HG03060 (cell line): ENCODE measurements at regions not wholly inside any gene's neighbourhood (a gene's known extent, or its start where the extent isn't known, plus 50 kb on each side); places are given as distances from the start of the nearest gene placed in this dataset.
"Not testable (repeated sequence)": the region's sequence is repeated elsewhere in the genome, so short reads cannot be mapped to it uniquely, and the experiment has no call there.

ENCODE experiments used
- ATAC-seq: cut with Tn5 transposase; IDR thresholded peaks from one replicate; pipeline ENCODE4 v1.9.1; 2021; ENCODE audit warnings: low read depth, moderate number of reproducible peaks; ENCODE audit not compliant: unreplicated experiment

DNA sequence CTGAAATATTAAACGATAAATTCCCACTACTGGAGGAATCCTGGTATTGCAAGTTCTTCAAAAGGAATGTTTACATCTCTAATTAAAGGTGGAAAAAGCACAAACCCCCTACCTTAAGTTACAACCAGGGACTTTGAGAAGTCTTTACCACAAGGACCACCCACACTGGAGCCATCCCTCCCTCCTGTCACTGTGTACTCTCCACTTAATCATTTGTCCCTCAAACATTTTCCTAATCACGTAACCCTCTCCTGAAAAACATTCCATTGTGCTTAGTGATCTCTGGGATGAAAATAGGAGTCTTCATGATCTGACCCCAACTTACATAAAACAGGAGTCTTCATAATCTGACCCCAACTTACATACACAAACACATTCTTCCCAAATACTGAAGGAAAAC lies 85.7 kb downstream of the SUCLG1 start:
- no peak for ATAC-seq

DNA sequence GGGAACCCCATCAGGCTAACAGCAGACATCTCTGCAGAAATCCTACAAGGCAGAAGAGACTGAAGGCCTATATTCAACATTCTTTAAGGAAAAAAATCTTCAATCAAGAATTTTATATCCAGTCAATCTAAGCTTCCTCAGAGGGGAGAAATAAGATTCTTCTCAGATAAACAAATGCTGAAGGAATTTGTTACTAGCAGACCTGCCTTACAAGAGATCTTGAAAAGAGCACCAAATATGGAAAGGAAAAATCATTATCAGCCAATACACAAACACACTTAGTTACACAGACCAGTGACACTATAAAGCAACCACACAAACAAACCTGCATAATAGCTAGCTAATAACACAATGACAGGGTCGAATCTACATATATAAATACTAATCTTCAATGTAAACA lies 96.5 kb downstream of the SUCLG1 start:
- ATAC-seq = no peak

DNA sequence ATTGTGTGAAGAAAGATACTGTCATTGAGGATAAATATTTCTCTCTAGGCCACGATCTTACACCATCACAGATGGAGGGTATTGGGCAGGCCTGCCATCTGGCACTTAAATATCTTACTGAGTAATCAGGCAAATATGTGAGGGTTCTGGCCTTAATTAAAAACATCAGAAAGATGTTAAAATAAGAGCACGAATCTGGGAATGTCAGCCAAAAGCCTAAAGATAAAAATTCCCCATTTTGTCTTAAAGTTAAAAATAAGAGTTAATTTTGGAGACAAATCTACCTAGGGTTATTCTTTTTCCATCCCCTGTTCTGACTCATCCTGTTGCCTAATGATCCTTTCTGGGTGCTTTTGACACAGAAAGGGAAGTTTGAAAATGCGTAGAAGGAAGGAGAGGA lies 121.0 kb downstream of the SUCLG1 start:
- ATAC-seq = no peak

DNA sequence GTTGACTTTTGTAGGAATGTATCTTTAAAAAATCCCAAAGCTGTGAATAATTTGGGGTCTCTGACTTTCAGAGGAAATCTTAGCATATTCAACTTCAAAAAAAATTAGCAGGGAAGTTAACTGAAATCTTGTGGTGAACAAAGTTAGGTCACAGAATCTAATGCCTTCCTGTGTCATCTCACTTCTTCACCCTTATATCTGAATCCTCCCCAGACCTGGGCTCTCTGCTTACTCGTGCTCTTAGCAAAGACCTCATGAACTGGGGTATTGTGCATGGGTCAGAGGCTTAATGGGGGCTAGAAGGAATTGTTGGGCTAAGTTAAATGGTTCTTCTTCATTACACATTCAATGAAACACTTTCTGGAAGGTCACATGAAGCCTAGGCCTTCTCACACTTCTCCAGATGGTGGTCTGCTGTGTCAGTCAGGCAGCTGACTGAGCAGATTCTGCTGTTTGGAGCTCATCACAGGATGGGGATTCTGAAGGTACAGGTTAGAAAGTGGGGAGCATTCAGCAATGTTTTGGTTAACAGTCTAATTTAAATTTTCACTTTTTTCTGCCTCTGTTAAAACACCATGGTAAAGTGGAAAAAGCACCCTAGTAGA lies 131.3 kb downstream of the SUCLG1 start:
- ATAC-seq = no peak

DNA sequence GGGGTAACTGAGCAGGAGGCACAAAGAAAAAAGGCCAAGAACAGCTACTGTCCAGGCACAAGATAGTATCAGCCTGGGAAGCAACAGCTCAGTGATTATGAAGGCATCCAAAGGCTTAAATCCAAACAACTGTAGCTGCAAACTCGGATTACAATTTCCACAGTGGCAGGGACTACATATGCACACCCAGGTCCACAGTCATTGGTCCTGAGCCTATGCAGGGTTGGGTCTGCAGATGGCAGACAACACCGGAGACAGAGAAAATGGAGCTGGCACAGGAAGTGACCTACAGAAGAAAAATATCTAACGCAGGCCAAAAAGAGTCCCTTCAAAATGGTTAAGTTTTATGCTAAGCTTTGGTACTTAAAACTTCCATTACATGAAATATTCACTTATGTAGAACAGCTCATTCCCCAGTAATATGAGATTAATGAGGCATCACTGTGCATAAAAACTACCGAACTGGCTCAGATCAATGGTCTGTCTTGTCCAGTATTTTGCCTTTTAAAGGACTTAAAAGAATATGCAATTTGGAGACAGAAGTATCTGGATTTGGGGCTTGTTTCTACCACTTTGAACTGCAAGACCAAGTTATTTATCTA lies 132.1 kb downstream of the SUCLG1 start:
- ATAC-seq = no peak

DNA sequence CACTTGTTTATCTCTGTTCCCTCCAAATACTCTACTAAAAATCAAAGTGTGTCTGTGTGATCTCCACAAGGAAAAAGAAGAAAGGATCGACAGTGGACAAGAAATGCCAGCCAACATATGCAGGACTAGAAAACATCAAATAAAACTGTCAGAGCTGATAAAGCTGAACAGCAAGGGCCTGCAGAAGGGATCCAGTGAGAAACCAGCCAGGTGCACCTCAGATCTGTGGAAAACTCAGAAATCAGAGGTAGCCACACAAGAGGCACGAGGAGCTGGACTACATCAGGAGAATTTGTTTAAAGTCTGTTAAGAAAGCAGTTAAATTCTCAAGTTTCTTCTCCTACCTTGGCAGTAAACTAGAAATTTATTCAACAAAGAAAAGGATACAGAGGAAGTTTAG lies 135.2 kb downstream of the SUCLG1 start:
- ATAC-seq = no peak

DNA sequence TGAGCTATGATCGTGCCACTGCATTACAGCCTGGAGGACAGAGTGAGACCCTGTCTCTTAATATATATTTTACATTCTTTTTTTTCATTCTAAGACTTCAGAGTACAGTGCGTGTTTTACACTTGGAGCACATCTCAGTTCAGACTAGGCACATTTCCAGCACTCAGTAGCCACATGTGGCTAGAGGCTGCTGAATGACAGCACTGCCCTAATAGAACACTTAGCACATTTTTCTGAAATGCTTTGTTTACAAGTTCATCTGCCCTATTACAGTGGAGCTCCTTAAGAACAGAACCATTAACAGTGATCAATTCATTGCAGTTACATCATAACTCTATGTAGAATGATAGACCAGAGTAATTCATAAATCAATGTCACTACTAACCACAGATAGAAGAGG lies 138.1 kb downstream of the SUCLG1 start:
- ATAC-seq = no peak

DNA sequence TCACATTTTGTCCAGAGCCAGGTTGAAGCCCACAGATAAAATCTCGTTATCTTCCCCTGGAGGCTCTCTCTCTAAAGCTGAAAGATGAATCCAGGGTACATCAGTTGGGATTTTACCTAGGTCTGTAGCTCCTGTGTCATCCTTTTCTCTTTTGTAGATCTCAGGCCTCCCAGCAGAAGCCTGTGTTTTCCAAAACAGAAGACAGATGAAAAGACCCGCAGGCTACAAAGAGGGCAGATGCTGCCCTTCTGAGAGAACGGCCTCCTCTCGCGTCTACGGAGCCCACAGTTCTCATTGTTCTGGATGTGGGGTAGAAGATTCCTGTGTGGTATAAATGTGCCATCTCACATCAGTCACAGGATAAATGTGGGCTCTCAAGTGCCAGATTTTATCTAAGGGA lies 139.5 kb downstream of the SUCLG1 start:
- ATAC-seq = no peak

DNA sequence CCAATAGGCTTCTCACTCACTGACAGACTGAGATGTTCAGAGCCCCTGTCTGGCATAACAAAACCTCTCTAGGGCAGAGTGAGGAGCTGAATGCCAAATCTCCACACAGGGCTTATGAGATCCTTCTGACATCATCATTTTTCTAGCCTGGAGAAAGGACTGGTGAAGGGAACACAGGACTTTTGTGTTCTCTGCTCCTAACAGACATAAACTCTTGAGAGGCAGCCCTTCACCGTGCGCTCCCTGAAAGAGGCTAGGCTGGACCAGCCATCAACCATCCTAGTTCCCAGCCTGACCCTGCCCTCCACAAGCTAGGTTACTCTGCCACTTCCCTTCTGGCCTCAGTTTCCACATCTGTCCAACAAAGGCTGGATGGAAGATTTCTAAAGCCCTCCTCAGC lies 141.9 kb downstream of the SUCLG1 start:
- ATAC-seq = no peak

DNA sequence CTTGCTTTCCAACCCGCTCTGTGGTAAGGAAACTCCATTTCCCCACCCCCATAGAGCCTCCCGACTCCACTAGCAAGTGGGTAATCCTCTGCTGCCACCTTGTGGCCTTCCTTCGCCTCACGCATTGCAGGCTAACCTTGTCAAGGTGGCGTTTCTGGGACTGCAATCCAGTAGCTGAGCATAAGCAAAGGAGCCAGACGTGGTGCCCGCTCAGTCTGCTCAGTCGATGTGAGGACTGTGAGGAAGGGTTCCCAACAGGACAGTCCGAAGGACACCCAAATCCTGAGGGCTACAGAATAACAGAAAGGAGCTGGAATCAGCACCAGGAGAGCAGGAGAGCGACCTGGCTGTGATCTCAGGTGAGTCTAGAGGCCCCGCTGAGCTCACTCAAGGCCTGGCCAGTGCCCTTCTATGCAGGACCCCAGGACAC lies 144.2 kb downstream of the SUCLG1 start:
- peak; percentile 97 for ATAC-seq

DNA sequence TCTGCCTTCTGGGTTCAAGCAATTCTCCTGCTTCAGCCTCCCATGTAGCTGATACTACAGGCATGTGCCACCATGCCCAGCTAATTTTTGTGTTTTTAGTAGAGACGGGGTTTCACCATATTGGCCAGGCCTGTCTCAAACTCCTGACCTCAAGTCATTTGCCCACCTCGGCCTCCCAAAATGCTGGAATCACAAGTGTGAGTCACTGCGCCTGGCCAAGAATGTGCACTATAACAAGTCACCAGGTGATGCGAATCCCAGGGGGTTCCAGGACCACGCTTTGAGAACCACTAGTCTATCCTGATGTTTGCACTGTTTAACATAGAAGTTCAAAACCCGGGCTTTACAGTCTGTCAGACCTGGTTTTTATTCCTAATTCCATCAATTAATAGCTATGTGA lies 144.8 kb downstream of the SUCLG1 start:
- ATAC-seq = no peak

DNA sequence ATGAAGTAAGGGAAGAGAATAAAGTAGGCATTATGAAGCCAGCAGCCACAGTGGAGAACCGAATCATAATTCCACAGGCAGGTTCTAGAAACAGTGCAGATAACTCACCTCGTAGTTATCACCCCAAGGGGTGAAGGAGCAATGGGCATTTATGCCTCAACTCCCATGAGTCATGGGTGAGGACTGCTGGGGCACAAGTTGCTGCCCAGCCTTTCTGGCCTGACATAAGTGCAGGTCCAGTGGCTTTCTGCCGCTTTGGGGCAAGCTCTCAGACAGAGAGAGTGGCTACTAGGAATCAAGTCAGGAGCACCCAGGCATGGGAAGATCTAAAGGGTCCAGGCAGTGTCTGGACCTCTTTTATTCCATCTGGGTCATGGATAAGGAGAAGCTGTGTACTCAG lies 149.8 kb downstream of the SUCLG1 start:
- ATAC-seq = no peak

DNA sequence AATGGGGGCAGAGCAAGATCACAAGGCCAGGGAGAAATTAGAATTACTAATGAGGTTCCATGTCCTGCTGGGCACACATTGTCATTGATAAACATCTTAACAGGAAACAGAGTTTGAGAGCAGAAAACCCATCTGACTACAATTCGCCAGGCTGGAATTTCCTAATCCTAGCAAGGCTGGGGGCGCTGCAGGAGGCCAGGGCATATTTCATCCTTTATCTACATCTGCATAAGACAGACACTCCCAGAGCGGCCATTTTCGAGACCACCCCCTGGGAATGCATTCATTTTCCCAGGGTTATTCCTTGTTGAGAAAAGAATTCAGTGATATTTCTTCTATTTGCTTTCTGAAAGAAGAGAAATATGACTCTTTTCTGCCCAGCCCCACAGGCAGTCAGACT lies 152.7 kb downstream of the SUCLG1 start:
- ATAC-seq = no peak

DNA sequence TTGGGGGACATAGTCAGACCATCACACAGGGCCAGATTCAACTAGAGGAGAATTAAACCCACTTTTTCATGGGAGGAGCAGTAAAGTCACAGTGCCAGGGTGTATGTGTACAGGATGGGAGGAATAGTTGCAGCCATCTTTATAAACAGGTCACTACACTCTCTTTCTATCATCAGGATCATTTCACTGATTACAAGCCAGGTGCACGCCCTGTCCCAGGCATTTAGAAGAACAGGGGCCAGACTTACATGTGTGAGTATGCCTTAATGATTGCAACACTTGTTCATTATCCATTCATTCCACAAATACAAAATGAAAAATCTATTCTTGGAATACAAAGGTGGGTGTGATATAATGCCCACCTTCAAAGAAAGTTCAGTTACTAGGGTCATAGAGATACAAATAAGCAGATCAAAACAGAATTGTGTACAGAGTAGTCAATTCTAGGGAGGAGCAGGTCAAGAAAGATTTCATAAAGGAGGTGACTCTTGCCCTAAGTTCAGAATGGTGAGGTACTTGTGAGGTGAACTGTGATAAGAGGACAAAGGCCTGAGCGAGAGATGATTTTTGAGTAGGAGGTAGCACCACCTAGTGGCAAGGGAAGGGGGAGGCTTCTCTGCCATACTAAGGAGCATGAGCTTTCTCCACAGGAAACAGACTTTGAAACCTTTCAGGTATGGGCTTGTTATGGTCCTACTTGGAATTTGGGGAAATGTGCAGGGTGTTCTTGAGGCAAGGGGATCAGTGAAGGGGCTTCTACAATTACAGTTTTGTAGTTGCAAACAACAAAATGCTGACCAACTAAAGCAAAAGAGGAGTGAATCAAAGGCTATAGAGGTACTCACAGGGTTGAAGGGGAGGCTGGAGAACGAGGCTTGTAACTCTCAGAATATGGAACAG lies 156.3 kb downstream of the SUCLG1 start:
- ATAC-seq = peak; percentile 90

DNA sequence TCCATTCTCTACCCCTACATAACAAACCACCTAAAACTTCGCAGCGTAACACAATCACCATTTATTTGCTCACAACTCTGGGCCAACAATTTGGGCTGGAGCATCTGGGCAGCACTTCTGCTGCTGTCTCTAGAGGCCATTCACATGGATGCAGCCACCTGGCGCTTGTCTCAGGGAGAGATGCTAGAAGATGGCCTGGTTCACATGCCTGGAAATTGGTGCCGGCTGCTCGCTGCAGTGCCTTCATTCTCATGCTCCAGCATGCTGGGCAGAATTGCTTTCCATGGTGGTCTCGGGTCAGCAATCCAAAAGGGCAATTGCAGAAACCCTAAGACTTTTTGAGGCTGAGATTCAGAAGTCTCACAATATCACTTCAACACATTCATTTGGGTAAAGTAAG lies 157.4 kb downstream of the SUCLG1 start:
- ATAC-seq = no peak

DNA sequence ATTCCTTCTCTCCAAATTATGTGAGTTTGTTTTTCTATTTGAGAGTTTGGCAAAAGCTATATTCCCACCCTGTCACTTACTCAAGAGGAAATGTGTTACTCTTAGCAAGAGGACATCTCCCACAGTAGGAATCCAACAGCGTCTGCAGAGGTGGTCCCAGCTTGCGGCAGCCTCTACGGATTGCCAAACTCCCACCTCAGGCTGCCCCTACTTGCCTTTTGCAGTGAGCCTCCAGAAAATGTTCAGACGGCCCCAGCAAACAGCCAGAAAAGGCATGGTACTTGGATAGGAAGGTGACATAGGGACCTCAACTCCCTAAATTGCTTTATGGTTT lies 158.4 kb downstream of the SUCLG1 start:
- no peak for ATAC-seq

DNA sequence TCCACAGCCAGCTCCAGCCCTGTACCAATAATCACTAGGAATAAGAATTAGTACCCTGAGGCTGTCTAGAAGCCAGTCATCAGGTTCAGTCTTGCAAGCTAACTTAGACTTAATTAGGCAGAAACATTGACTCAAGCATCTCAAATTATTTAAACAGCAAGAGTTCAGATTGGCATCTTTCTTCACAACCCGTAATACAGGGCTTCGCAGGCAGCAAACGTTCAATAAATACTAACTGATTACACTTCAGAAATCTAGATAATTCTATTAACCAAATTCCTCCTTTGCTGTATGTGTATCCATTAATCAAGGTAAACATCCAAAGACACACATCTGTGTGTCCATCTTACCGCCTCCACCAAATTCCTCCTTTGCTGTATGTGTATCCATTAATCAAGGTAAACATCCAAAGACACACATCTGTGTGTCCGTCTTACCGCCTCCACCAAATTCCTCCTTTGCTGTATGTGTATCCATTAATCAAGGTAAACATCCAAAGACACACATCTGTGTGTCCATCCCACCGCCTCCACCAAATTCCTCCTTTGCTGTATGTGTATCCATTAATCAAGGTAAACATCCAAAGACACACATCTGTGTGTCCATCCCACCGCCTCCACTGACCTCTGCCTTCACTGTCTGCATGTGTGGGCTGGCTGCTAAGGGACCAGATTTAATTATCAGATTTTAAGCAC lies 158.9 kb downstream of the SUCLG1 start:
- not testable (repeated sequence) for ATAC-seq

DNA sequence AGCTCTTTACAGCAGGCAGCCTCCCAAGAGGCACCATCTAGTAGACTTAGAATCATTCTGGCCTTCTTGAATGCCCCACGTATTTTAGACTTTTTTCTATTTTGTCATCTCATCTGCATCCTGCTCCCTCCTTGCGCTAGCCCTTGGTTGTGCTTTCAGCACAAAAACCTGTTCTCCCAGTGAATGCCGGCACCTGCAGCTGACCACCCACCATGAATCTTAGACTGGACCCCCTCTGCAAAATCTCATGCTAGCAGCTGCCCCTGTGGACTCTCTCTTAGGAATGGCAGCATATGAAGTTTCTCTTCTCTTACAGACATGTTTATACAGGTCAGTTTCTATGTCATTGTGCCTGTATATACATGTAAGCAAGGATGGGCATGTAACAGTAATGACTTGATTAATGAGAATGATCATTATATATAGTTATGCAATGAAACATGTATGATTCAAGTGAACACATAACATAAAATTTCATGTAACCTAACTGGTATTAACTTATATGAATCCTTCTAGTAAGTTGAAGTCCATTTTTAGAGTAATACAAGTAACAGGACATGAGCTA lies 159.8 kb downstream of the SUCLG1 start:
- ATAC-seq = no peak

DNA sequence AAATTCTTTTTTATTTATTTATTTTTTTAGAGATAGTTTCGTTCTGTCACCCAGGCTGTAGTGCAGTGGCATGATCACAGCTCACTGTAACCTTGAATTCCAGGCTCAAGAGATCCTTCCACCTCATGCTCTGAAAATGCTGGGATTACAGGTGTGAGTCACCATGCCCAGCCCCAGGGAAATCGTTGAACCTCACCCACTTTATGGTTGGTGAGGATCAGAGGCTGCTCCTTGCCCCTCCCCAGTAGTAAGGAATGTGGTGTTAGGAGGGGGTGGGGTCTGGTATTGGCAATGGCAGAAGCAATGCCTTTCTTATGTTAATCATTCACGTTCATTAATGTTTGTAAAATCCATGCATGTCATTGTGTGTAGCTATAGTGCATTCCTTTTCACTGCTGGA lies 161.9 kb downstream of the SUCLG1 start:
- ATAC-seq = no peak

DNA sequence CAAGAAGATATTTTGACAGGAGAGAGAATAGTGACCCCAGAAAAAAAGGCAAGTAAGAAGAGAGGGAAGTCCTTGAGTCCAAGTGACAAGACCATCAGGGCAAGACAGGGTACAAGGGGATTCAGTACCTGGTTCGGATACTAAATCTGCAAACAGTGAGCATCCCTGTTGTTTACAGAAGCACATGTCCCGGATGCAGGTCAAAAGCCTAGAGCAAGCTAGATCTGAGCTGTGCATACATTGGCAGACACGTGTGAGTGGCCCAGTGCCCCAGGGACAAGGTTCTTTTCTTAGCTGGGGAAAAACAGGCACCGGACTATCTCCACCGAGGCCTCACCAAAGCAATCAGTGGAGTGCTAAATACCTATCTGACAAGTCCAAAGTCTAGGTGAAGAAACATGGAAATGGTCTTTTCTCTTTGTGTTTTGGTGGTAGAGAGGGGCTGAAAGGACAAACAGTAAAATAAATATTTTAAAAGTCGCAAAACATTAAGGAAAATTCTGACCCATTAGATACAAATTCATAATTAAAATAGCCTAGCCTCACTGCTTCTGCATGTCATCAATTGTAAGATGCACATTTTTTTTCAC lies 165.2 kb downstream of the SUCLG1 start:
- ATAC-seq = no peak

DNA sequence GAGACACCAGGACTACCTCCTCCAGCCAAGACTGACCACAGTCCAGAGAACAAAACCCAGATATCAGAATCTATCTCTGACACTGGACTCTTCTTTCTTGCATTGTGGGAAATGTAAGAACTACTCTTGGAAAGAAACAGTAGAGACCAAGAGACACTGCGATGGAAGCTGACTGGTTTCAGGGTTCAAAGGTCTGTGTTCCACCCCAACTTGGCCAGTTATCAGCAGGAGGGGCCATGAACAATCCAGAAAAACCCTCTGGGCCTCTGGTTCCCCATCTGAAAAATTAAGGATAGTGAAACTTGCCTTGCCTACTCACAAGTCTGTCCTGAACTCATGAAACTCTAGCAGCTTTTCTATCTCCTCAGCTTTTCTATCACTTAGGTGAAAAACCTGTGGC lies 166.5 kb downstream of the SUCLG1 start:
- no peak for ATAC-seq
